HG03039 (cell line): ENCODE measurements at regions not wholly inside any gene's neighbourhood (a gene's known extent, or its start where the extent isn't known, plus 50 kb on each side); places are given as distances from the start of the nearest gene placed in this dataset.
"Not testable (repeated sequence)": the region's sequence is repeated elsewhere in the genome, so short reads cannot be mapped to it uniquely, and the experiment has no call there.

ENCODE experiments used
- ATAC-seq: cut with Tn5 transposase; IDR thresholded peaks from one replicate; pipeline ENCODE4 v1.9.1; 2021; ENCODE audit warnings: mild to moderate bottlenecking, moderate library complexity; ENCODE audit not compliant: unreplicated experiment

DNA sequence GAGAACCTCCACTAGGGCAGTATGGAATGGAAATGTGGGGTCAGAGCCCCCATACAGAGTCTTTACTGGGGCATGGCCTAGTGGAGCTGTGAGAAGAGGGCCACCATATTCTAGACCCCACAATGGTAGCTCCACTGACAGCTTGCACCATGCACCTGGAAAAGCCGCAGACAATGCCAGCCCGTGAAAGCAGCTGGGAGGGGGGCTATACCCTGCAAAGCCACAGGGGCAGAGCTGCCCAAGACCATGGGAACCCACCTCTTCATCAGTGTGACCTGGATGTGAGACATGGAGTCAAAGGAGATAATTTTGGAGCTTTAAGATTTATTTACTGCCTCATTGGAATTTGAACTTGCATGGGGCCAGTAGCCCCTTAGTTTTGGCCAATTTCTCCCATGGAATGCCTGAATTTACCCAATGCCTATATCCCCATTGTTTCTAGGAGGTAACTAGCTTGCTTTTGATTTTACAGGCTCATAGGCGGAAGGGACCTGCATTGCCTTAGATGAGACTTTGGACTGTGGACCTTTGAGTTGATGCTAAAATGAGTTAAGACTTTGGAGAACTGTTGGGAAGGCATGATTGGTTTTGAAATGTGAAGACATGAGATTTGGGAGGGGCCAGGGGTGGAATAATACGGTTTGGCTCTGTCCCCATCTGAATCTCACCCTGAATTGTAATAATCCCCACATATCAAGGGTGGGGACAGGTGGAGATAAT lies 89.4 kb upstream of the MAMLD1 start:
- ATAC-seq: not testable (repeated sequence)

DNA sequence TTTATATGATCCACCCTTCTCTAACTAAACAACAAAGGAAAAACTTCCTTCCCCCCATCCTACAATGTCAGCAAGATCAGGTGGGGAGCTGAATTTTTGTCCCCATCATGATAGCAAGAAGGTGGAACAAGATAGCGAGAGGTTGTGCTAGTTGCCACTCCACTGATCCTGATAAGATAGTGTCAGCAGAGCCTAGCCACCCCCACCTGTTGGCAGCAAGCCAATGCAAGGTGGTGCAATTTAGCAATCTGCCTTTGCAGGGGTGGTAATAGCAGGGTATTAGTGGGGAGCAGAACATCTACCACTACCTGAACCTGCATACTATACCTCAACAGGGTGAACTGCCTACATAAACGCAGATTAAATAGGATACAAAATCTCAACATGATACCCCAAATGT lies 80.2 kb upstream of the MAMLD1 start:
- no peak for ATAC-seq

DNA sequence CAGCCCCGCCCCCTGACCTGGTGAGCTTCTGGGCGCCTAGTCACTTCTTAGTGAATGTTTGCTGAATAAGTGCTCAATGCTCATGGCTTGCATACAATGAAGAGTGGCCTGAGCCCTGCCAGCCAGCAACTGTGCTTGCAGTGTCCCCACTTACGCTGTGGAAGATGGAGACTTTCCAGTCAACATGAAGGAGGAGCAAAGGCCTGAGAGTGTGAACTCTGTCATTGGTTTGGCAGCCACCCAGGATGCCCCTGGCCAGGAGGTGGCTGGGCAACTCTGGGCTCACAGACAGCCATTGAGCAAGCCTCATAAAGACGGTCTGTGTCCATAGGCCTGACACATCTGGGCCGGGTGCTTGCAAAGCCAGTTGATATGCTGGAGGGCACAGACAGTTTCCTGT lies 72.1 kb upstream of the MAMLD1 start:
- ATAC-seq: no peak

DNA sequence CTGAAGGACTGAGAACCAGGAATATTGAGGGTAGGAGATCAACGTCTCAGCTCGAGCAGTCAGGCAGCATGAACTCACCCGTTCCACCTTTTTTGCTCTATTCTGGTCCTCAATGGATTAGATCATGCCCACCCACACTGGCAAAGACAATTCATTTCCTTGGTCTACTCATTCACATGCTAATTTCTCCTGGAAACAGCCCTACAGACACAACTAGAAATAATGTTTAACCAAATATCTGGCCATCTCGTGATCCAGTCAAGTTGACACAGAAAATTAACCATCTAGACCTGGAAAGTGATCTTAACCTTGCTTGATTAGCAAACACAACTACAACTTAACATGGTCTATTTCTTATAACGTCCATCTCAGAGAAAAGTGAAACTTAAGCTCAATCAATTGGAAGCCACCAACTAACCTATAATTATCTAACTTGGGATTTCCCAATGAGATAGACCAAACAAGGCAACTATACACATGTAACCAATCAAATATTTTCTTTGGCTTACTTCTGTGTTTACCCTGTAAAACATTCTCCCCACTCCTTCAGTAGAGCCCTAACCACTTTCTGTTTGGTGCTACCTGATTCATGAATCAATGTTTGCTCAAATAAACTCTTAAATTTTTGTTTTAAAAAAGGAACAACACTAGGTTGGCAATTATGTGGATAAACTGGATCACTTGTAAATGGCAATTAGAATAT lies 69.7 kb upstream of the MAMLD1 start:
- no peak for ATAC-seq

GRCh38 chrX:150298841-150299551 lies 64.1 kb upstream of the MAMLD1 start:
- no peak for ATAC-seq

DNA sequence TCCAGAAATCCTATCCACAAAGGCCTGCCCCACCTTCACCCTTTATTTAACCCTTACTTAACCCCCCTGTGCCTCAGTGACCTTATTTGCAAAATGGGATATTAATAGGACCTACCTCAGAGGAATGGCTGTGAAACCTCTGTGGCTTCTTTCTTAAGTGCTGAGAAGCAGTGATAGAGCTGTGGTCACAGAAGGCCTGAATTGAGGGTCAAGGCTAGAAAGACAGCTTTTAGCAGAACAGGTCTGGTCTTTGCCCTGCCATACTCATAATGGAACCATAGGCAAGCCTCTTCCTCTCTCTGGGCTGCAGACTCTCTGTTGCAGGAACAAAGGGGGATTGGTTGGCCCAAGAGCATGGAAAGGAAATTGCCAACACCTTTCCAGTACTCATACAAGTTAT lies 63.5 kb upstream of the MAMLD1 start:
- no peak for ATAC-seq

DNA sequence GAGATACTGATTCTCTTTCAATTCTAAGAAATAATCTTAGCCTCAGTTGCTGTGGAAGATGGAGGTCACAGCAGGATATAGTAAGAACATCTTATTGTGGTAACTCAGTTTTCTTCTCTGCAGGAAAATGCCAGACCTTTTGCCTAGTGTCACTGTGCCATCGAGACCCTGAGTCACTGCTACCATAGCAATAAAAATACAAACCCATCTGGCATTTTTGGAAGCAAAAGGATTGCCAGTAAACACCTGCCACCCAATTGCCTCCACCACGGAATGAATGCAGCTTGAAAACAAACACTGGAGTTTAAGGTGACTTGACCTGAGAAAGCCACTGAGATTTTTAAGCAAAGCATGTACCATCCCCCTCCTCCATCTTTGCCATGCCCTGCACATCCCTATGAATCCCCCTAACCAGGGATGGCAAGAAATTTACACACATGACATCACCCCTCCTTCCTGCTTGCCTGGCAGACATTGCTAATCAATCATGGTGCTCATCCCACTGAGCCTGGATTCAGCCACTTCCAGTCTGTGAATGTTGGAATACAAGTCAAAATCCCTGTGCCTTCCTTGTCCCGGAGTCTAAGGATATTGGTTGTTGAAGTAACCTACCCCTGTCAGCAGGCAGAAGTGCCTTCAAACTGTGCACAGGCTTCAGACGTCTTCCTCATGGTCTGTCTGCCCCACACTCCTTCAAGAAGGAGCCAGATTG lies 59.6 kb upstream of the MAMLD1 start:
- no peak for ATAC-seq

- ATAC-seq: no peak
Measured at GRCh38 chrX:150306002-150306401, 57.1 kb upstream of the MAMLD1 start.

DNA sequence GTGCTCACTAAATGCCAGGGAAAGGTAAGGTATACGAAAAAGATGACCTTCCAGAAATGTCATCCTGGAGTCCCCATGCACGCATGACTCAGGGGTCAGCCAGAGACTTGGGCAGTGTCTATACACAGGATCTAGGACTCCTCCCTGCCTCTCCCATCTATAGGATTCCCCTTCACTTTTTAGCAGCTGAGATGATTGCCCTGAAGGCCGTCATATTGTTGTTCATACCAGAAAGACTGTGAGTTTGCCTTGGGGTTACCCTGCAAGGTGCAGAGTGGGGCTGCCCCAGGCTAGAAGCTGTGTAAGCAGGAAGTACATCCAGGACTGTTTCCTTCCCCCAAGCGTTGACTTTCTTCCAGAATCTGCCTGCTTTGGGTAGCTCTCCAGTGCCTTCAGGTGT lies 55.1 kb upstream of the MAMLD1 start:
- ATAC-seq: no peak

GRCh38 chrX:150308532-150309157 lies 54.5 kb upstream of the MAMLD1 start:
- ATAC-seq: no peak

GRCh38 chrX:150310417-150310816 lies 52.7 kb upstream of the MAMLD1 start:
- no peak for ATAC-seq

DNA sequence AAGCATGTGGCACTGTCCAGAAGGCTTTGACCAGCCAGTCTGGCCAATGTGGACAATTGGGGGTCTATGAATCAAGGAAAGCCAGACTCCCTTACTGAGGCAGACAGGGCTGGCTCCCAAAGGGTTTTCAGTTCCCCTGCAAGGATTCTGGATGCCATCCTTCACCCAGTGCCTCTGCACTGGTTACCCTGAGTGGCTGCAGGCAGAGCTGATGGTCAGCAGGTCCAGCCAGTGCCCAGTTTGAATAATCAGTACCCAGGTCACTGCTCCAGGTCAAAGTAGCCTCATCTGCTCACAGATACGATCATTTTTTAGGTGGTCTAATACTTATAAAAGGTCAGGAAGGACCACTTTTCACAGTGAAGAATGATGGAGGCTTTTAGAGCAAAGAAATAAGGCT lies 52.2 kb upstream of the MAMLD1 start:
- no peak for ATAC-seq

GRCh38 chrX:150312931-150313330 lies 50.2 kb upstream of the MAMLD1 start:
- no peak for ATAC-seq
